ENCODE measurements at regions not wholly inside any gene's neighbourhood (a gene's known extent, or its start where the extent isn't known, plus 50 kb on each side); places are given as distances from the start of the nearest gene placed in this dataset.

- TF ChIP-seq CHCHD3 (CRISPR knock-in tag; IDR thresholded peaks at IDR 0.05) (no peak), HMG20B (CRISPR knock-in tag; conservative IDR thresholded peaks at IDR 0.05) (no peak), IRF2 (CRISPR knock-in tag; IDR thresholded peaks at IDR 0.05) (no peak), POLR2A (IDR thresholded peaks at IDR 0.05; ENCODE audit: insufficient read depth in 1 of 2, low read depth in 2 of 2, low read length in 2 of 2) (no peak), EP300 (IDR thresholded peaks at IDR 0.05; ENCODE audit: low read depth in 2 of 2, low read length in 2 of 2) (no peak), EP300 (CRISPR knock-in tag; IDR thresholded peaks at IDR 0.05; ENCODE audit: borderline replicate concordance) (no peak), REPIN1 (CRISPR knock-in tag; IDR thresholded peaks at IDR 0.05; ENCODE audit: borderline replicate concordance, low read depth) (no peak), CTCF (CRISPR knock-in tag; IDR thresholded peaks at IDR 0.05) (no peak)
Observed at GRCh38 chr14:22405201-22405600, 183.8 kb downstream of the DAD1 start.

Data from HepG2 (cell line).